Smooth muscle cell (in vitro differentiated cells): ENCODE measurements at regions not wholly inside any gene's neighbourhood (a gene's known extent, or its start where the extent isn't known, plus 50 kb on each side); places are given as distances from the start of the nearest gene placed in this dataset.

Source experiments
- DNase-seq: peaks from one replicate; lab custom pipeline; 2025; ENCODE audit not compliant: unreplicated experiment; lab: John Stamatoyannopoulos, UW
- H2AFZ ChIP-seq: fragments of 200-600 bp; sonication (generic); 2 replicates; pipeline ENCODE4 v1.6.0; 2016; ENCODE audit warnings: antibody characterized with exemption, low read depth, mild to moderate bottlenecking
- H3F3A ChIP-seq: fragments of 200-600 bp; sonication (generic); 2 replicates; pipeline ENCODE4 v1.6.0; 2017; ENCODE audit warnings: antibody characterized with exemption, low read depth
- H3K27ac ChIP-seq: fragments of 200-600 bp; sonication (generic); 2 replicates; pipeline ENCODE4 v1.5.1; 2016; ENCODE audit warnings: low read depth, mild to moderate bottlenecking
- H3K27me3 ChIP-seq: fragments of 200-600 bp; sonication (generic); 2 replicates; pipeline ENCODE4 v1.6.1; 2016; ENCODE audit warnings: low read depth, mild to moderate bottlenecking
- H3K36me3 ChIP-seq: fragments of 200-600 bp; sonication (generic); 2 replicates; pipeline ENCODE4 v1.5.1; 2016; ENCODE audit warnings: low read depth
- H3K4me1 ChIP-seq: fragments of 200-600 bp; sonication (generic); 2 replicates; pipeline ENCODE4 v1.5.1; 2016; ENCODE audit warnings: low read depth
- H3K4me2 ChIP-seq: fragments of 200-600 bp; sonication (generic); 2 replicates; pipeline ENCODE4 v1.6.0; 2016; ENCODE audit warnings: mild to moderate bottlenecking
- H3K4me3 ChIP-seq: fragments of 200-600 bp; sonication (generic); 2 replicates; pipeline ENCODE4 v1.5.1; 2016; ENCODE audit warnings: mild to moderate bottlenecking
- H3K79me2 ChIP-seq: fragments of 200-600 bp; sonication (generic); 2 replicates; pipeline ENCODE4 v1.6.0; 2016; ENCODE audit warnings: low read depth, mild to moderate bottlenecking
- H3K9ac ChIP-seq: fragments of 200-600 bp; sonication (generic); 2 replicates; pipeline ENCODE4 v1.6.0; 2016; ENCODE audit warnings: low read depth
- H3K9me3 ChIP-seq: fragments of 200-600 bp; sonication (generic); replicated peaks from 2 replicates; pipeline ENCODE4 v1.5.1; 2016; ENCODE audit warnings: low read depth
- H4K20me1 ChIP-seq: fragments of 200-600 bp; sonication (generic); 2 replicates; pipeline ENCODE4 v1.6.0; 2016; ENCODE audit warnings: low read depth
- WGBS: methylation state at CpG from one replicate; pipeline ENCODE4 v1.1.7; 2016; ENCODE audit warnings: low lambda C conversion rate; 5-methylcytosine and 5-hydroxymethylcytosine counted together
- TF ChIP-seq, protein P1 (sequence below): fragments of 200-600 bp; sonication (generic); IDR thresholded peaks from 2 replicates; pipeline ENCODE4 v1.5.1; 2017; ENCODE audit warnings: borderline replicate concordance, mild to moderate bottlenecking, antibody characterized with exemption; ENCODE audit not compliant: insufficient read depth, poor library complexity, severe bottlenecking

DNA sequence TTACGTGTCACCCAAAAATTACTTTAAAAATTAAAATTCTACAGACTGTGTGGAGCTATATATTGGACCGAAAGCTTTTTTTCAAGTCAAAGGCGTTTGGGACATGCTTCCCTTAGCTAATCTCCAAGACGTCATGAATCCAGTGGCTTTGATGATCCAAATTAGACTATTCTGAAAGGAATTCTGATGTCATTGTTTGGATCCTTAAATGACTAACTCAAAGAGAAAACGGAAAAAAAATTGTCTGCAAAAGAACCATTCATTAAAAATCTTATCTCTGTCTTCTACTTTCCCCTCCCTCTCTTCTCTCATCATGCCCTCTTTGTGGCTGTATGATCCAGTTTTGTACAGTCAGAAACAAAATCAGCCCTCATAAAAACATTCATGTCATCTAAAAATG, 161.8 kb downstream of the ETV1 start:
- Histone ChIP-seq H3K4me3 (no peak overlapping the region), H3K9ac (no peak overlapping the region), H3K79me2 (no peaks in the 10 kb centered on the region), H3F3A (no peaks in the 10 kb centered on the region), H3K27ac (peak overlapping the region; percentile 68), H3K9me3 (no peaks in the 10 kb centered on the region), H2AFZ (peak overlapping the region; percentile 37), H4K20me1 (no peaks in the 10 kb centered on the region), H3K4me1 (peaks cover 20% of the 10 kb centered on the region), H3K36me3 (no peaks in the 10 kb centered on the region), H3K27me3 (no peaks in the 10 kb centered on the region), H3K4me2 (no peak overlapping the region)
- TF ChIP-seq, protein P1, sequence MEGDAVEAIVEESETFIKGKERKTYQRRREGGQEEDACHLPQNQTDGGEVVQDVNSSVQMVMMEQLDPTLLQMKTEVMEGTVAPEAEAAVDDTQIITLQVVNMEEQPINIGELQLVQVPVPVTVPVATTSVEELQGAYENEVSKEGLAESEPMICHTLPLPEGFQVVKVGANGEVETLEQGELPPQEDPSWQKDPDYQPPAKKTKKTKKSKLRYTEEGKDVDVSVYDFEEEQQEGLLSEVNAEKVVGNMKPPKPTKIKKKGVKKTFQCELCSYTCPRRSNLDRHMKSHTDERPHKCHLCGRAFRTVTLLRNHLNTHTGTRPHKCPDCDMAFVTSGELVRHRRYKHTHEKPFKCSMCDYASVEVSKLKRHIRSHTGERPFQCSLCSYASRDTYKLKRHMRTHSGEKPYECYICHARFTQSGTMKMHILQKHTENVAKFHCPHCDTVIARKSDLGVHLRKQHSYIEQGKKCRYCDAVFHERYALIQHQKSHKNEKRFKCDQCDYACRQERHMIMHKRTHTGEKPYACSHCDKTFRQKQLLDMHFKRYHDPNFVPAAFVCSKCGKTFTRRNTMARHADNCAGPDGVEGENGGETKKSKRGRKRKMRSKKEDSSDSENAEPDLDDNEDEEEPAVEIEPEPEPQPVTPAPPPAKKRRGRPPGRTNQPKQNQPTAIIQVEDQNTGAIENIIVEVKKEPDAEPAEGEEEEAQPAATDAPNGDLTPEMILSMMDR: no peak
- DNase-seq: no peak
- WGBS: 43% methylated on average over 5 of the region's 5 CpGs

DNA sequence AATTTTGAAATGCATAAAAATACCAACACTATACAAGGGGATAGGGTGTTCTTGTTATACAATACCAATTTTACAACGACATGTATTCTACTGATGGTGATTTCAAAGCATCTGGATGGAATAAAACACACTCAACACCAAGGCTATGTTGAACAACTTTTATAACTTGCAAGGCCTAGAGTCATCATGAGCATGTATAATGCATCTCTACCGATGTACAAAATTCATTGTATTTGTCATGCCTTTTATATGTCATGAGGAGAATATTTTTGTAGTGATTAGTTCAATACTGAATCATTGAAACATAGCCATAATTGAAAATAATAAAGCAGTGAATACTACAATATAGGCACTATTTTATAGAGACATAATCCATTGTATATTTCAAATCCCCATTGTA, 160.2 kb downstream of the ETV1 start:
- no peak overlapping the region for H3K4me3 ChIP-seq
- 84% methylated on average over 2 of the region's 2 CpGs for WGBS
- DNase-seq: no peak
- H3F3A ChIP-seq: no peaks in the 10 kb centered on the region
- H3K79me2 ChIP-seq: no peaks in the 10 kb centered on the region
- H4K20me1 ChIP-seq: no peaks in the 10 kb centered on the region
- H3K4me2 ChIP-seq: no peak overlapping the region
- peaks cover 24% of the 10 kb centered on the region for H3K4me1 ChIP-seq
- H3K27ac ChIP-seq: peak overlapping the region; percentile 77
- H3K9ac ChIP-seq: no peak overlapping the region
- no peaks in the 10 kb centered on the region for H3K27me3 ChIP-seq
- TF ChIP-seq, protein P1: no peak
- H2AFZ ChIP-seq: no peak overlapping the region
- H3K9me3 ChIP-seq: no peaks in the 10 kb centered on the region
- no peaks in the 10 kb centered on the region for H3K36me3 ChIP-seq

DNA sequence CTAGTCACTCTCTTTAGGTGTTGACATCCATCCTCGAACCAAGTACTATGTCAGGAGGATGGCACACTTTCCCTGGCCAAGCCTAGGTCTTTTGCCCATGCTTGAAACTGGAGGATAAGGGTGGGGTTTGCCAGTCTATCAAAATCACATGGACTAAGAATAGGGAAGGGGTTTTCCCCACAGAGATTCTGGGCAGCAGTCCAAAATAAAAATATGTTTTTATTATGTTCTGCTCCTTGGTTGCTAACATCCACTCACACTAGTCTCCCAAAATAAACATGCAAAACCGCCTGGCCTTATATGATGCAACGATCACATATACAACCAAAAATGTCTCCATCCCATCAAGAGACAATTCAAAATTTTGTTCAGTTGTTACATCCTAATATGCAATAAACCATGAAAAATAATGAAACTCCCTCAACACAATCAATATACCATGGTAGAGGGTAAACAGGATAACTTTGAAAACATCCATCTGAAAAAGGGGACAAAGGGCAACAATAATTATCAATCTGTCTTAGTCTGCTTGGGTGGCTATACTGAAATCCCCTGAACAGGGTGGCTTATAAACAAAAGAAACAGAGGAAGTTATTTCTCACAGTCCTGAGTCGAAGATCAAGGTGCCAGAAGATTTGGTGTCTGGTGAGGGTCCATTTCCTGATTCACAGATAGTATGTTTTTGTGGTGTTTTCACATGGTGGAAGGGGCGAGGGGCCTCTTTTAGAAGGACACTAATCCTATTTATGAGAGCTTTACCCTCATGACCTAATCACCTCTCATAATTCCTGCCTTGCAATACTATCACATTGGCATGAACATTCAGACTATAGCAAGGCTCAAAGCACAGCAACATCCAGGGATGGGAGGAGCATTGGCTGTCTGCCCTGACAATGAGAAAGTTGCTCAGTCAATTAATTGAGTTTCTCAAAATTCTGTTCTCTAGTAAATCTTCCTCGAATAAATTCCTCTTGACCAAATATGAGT, 159.3 kb downstream of the ETV1 start:
- H3K4me3 ChIP-seq: no peak overlapping the region
- no peak for DNase-seq
- H3K36me3 ChIP-seq: no peaks in the 10 kb centered on the region
- no peaks in the 10 kb centered on the region for H3K27me3 ChIP-seq
- peaks cover 34% of the 10 kb centered on the region for H3K4me1 ChIP-seq
- TF ChIP-seq, protein P1: no peak
- 45% methylated on average over 6 of the region's 6 CpGs for WGBS
- peak overlapping the region; percentile 77 for H3K27ac ChIP-seq
- peak overlapping the region; percentile 53 for H3K9ac ChIP-seq
- peak overlapping the region; percentile 12 for H2AFZ ChIP-seq
- H3K9me3 ChIP-seq: no peaks in the 10 kb centered on the region
- peak overlapping the region; percentile 47 for H3K4me2 ChIP-seq
- H3F3A ChIP-seq: no peaks in the 10 kb centered on the region
- no peaks in the 10 kb centered on the region for H4K20me1 ChIP-seq
- no peaks in the 10 kb centered on the region for H3K79me2 ChIP-seq

DNA sequence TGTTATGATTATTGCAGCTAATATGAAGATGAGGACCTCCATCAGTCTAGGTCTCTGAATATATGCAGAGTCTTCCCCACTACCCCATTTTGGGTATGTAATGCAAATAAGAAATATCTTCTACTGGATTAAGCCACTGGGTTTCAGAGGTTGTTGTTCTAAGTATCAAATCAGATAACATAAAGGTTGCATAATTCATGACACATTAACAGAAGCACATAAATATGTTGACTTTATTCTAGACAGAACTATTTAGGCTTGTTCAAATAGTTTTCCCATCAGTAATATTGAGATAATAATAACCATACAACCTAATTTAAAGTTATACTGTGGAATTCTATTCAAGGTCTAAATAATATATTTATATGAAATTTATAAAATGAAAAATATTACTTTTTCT, 157.1 kb downstream of the ETV1 start:
- Histone ChIP-seq H3K27me3 (no peaks in the 10 kb centered on the region), H3K27ac (no peak overlapping the region), H3K79me2 (no peaks in the 10 kb centered on the region), H3K9me3 (no peaks in the 10 kb centered on the region), H4K20me1 (no peaks in the 10 kb centered on the region), H3K4me3 (no peak overlapping the region), H3K4me1 (peaks cover 48% of the 10 kb centered on the region), H3K36me3 (no peaks in the 10 kb centered on the region), H3K4me2 (no peak overlapping the region), H3K9ac (no peak overlapping the region), H2AFZ (no peak overlapping the region), H3F3A (no peaks in the 10 kb centered on the region)
- no peak for DNase-seq
- TF ChIP-seq, protein P1: no peak
